B cell (primary cell): ENCODE measurements at regions not wholly inside any gene's neighbourhood (a gene's known extent, or its start where the extent isn't known, plus 50 kb on each side); places are given as distances from the start of the nearest gene placed in this dataset.

Experiments used
- ATAC-seq: fragments of 200-7000 bp; cut with Tn5 transposase; one replicate; pipeline ENCODE4 v1.10.0; 2021; ENCODE audit warnings: low read depth, mild to moderate bottlenecking, moderate number of reproducible peaks, moderate library complexity
- CTCF ChIA-PET: fragments of 350-600 bp; sonication (Branson Sonifier 250); formaldehyde crosslinking; loops from one replicate; lab custom pipeline; 2021; ENCODE audit warnings: antibody characterized with exemption, inconsistent platforms; lab: Charles Lee
- POLR2A ChIA-PET: fragments of 350-600 bp; sonication (Branson Sonifier 250); formaldehyde crosslinking; loops from one replicate; lab custom pipeline; 2021; ENCODE audit warnings: antibody characterized with exemption; lab: Charles Lee
- DNase-seq: peaks from one replicate; pipeline ENCODE4 v3.0.0; 2013
- H2AFZ ChIP-seq: 2 replicates; pipeline ENCODE4 v1.6.1; 2012; ENCODE audit warnings: mild to moderate bottlenecking, low read depth, low read length; ENCODE audit not compliant: insufficient read depth, poor library complexity, severe bottlenecking
- H3K27ac ChIP-seq, 2 donors: 1 replicate in 1 of 2; 2 replicates in 1 of 2; pipeline ENCODE4 v1.5.1; 2012 to 2013; ENCODE audit warnings: low read length in 2 of 2, mild to moderate bottlenecking in 2 of 2, moderate library complexity in 1 of 2
- H3K27me3 ChIP-seq, 4 experiments: fragments of 200-600 bp in 1 of 4; sonication (generic) in 1 of 4; replicated peaks in 1 of 4; 1 replicate in 2 of 4; 2 replicates in 2 of 4; pipeline versions ENCODE4 v1.6.1 to v1.7.0; 2013 to 2016; ENCODE audit warnings: low read length in 3 of 4, mild to moderate bottlenecking in 2 of 4, mixed read lengths in 1 of 4, moderate library complexity in 1 of 4; ENCODE audit not compliant: insufficient read depth in 4 of 4, control insufficient read depth in 3 of 4; ENCODE audit errors: control extremely low read depth in 1 of 4
- H3K36me3 ChIP-seq, 2 experiments: replicated peaks in 1 of 2; 1 replicate in 1 of 2; 2 replicates in 1 of 2; pipeline versions ENCODE4 v1.6.1 to v1.7.1; 2013; ENCODE audit warnings: low read length in 1 of 2; ENCODE audit not compliant: insufficient read depth in 2 of 2, control insufficient read depth in 1 of 2; ENCODE audit errors: control extremely low read depth in 1 of 2, extremely low read depth in 1 of 2
- H3K4me1 ChIP-seq, 2 donors: fragments of 200-600 bp in 1 of 2; sonication (generic) in 1 of 2; 1 replicate in 1 of 2; 2 replicates in 1 of 2; pipeline versions ENCODE4 v1.5.1 to v1.6.1; 2013 to 2017; ENCODE audit warnings: low read length in 2 of 2; ENCODE audit not compliant: control insufficient read depth in 2 of 2, insufficient read depth in 2 of 2
- H3K4me2 ChIP-seq: replicated peaks from 2 replicates; pipeline ENCODE3; 2012; ENCODE audit warnings: mild to moderate bottlenecking, low read depth, low read length; ENCODE audit not compliant: poor library complexity, severe bottlenecking
- H3K4me3 ChIP-seq, 5 experiments: fragments of 200-600 bp in 1 of 5; sonication (generic) in 1 of 5; 1 replicate in 3 of 5; 2 replicates in 2 of 5; pipeline versions ENCODE4 v1.5.1 to v1.7.0; 2011 to 2016; ENCODE audit warnings: low read length in 4 of 5, mild to moderate bottlenecking in 4 of 5, low read depth in 2 of 5, control low read depth in 1 of 5, moderate library complexity in 1 of 5; ENCODE audit not compliant: insufficient read depth in 1 of 5; ENCODE audit errors: control extremely low read depth in 1 of 5, extremely low read depth in 1 of 5
- H3K79me2 ChIP-seq: fragments of 200-600 bp; sonication (generic); one replicate; pipeline ENCODE4 v1.6.0; 2016; ENCODE audit warnings: low read length; ENCODE audit not compliant: control insufficient read depth, insufficient read depth
- H3K9ac ChIP-seq: fragments of 200-600 bp; sonication (generic); 2 replicates; pipeline ENCODE4 v1.6.1; 2017; ENCODE audit warnings: mild to moderate bottlenecking, low read length, moderate library complexity
- H3K9me3 ChIP-seq, 3 donors: one replicate each; pipeline versions ENCODE4 v1.6.1 to v1.7.1; 2013; ENCODE audit warnings: low read length in 2 of 3; ENCODE audit not compliant: control insufficient read depth in 2 of 3, insufficient read depth in 1 of 3; ENCODE audit errors: control extremely low read depth in 1 of 3
- H4K20me1 ChIP-seq: 2 replicates; pipeline ENCODE4 v1.6.0; 2012; ENCODE audit warnings: mild to moderate bottlenecking, low read length; ENCODE audit not compliant: insufficient read depth, control insufficient read depth, poor library complexity, severe bottlenecking
- H3K27ac Mint-ChIP-seq: one replicate; pipeline ENCODE4 v1.8.0; 2021; ENCODE audit warnings: mixed read lengths
- H3K27me3 Mint-ChIP-seq: one replicate; pipeline ENCODE4 v1.8.0; 2021; ENCODE audit warnings: mixed read lengths
- H3K4me1 Mint-ChIP-seq: one replicate; pipeline ENCODE4 v1.8.0; 2021; ENCODE audit warnings: mixed read lengths
- H3K4me3 Mint-ChIP-seq: one replicate; pipeline ENCODE4 v1.8.0; 2021; ENCODE audit warnings: mixed read lengths
- H3K9me3 Mint-ChIP-seq: one replicate; pipeline ENCODE4 v1.8.0; 2022; ENCODE audit warnings: mixed read lengths; ENCODE audit not compliant: insufficient read depth
- EZH2 ChIP-seq: IDR thresholded peaks from 2 replicates; pipeline ENCODE4 v1.6.1; 2012; ENCODE audit warnings: borderline replicate concordance, low read depth, mild to moderate bottlenecking, moderate library complexity, low read length; ENCODE audit not compliant: insufficient read depth, poor library complexity, severe bottlenecking
- WGBS: methylation state at CpG from one replicate; pipeline ENCODE4 v1.1.5; 2013; ENCODE audit warnings: missing lambda C conversion rate; ENCODE audit not compliant: insufficient coverage; 5-methylcytosine and 5-hydroxymethylcytosine counted together
- intact Hi-C: fragments of 100-400 bp; cut with micrococcal nuclease; formaldehyde crosslinking; loops from one replicate; pipeline ENCODE4 v1.10.0; 2022
- TF ChIP-seq, protein P1 (sequence below): fragments of 200-600 bp; IDR thresholded peaks from one replicate; pipeline ENCODE4 v1.8.0; 2022; ENCODE audit warnings: antibody characterized with exemption, mild to moderate bottlenecking

DNA sequence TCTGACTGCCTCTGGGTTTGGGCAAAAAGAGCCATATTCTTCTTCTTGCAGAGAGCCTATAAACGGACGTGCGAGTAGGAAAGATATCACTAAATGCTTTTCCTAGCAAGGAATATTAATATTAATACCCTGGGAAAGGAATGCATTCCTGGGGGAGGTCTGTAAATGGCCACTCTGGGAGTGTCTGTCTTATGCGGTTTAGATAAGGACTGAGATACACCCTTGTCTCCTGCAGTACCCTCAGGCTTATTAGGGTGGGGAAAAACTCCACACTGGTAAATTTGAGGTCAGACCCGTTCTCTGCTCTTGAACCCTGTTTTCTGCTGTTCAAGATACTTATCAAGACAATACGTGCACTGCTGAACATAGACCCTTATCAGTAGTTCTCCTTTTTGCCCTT lies 763.8 kb downstream of the SLITRK5 start:
- Histone ChIP-seq H3K36me3 (no peaks in the 10 kb centered on the region), H3K4me3 (no peak overlapping the region), H3K27me3 (no peaks in the 10 kb centered on the region), H2AFZ (no peak overlapping the region), H3K9me3 (peaks cover 0 to 4% (median 1%) of the 10 kb centered on the region in 3 donors), H3K4me1 (peaks cover 0 to 13% of the 10 kb centered on the region in 2 donors), H4K20me1 (no peaks in the 10 kb centered on the region), H3K9ac (no peak overlapping the region), H3K27ac (no peak overlapping the region), H3K79me2 (no peaks in the 10 kb centered on the region), H3K4me2 (no peak overlapping the region)
- Mint-ChIP-seq H3K27ac (no peak overlapping the region), H3K4me1 (peaks cover 16% of the 10 kb centered on the region), H3K4me3 (no peak overlapping the region), H3K27me3 (no peaks in the 10 kb centered on the region), H3K9me3 (peaks cover 7% of the 10 kb centered on the region)
- TF ChIP-seq EZH2: no peak
- TF ChIP-seq, protein P1, sequence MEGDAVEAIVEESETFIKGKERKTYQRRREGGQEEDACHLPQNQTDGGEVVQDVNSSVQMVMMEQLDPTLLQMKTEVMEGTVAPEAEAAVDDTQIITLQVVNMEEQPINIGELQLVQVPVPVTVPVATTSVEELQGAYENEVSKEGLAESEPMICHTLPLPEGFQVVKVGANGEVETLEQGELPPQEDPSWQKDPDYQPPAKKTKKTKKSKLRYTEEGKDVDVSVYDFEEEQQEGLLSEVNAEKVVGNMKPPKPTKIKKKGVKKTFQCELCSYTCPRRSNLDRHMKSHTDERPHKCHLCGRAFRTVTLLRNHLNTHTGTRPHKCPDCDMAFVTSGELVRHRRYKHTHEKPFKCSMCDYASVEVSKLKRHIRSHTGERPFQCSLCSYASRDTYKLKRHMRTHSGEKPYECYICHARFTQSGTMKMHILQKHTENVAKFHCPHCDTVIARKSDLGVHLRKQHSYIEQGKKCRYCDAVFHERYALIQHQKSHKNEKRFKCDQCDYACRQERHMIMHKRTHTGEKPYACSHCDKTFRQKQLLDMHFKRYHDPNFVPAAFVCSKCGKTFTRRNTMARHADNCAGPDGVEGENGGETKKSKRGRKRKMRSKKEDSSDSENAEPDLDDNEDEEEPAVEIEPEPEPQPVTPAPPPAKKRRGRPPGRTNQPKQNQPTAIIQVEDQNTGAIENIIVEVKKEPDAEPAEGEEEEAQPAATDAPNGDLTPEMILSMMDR: no peak
- 100% methylated on average over 1 of the region's 6 CpGs for WGBS
- DNase-seq (no peak), ATAC-seq (no peak)
- CTCF ChIA-PET: no interaction called here
- intact Hi-C loops: no loop called here
- POLR2A ChIA-PET: no interaction called here

- Histone ChIP-seq H3K79me2 (no peaks in the 10 kb centered on the region), H3K27me3 (no peaks in the 10 kb centered on the region), H3K4me2 (no peak overlapping the region), H3K4me1 (peaks cover 0 to 13% of the 10 kb centered on the region in 2 donors), H3K27ac (no peak overlapping the region), H3K4me3 (no peak overlapping the region), H3K36me3 (no peaks in the 10 kb centered on the region), H3K9me3 (peaks cover 0 to 4% (median 0%) of the 10 kb centered on the region in 3 donors), H4K20me1 (no peaks in the 10 kb centered on the region), H3K9ac (no peak overlapping the region), H2AFZ (no peak overlapping the region)
- peaks cover 12% of the 10 kb centered on the region for H3K4me1 Mint-ChIP-seq
- no peaks in the 10 kb centered on the region for H3K27me3 Mint-ChIP-seq
- CTCF ChIA-PET: no interaction called here
- intact Hi-C loops: no loop called here
- H3K9me3 Mint-ChIP-seq: peaks cover 7% of the 10 kb centered on the region
- H3K4me3 Mint-ChIP-seq: no peak overlapping the region
- TF ChIP-seq, protein P1: no peak
- no peak for TF ChIP-seq EZH2
- DNase-seq: no peak
- WGBS: no CpG with 5 or more reads among the region's 1 CpG
- POLR2A ChIA-PET: interaction anchor here (0.6 kb wide), 1 partner anchor 1652 kb away, joined by 5 read pairs; no protein-coding TSS in a partner anchor
- H3K27ac Mint-ChIP-seq: no peak overlapping the region
- ATAC-seq: no peak
These were observed 765.8 kb downstream of the SLITRK5 start for GRCh38 chr13:88436974-88437373.
